NCI-H2227 (cell line): ENCODE measurements at regions not wholly inside any gene's neighbourhood (a gene's known extent, or its start where the extent isn't known, plus 50 kb on each side); places are given as distances from the start of the nearest gene placed in this dataset.

Source experiments
- DNase-seq: peaks from one replicate; lab custom pipeline; 2025; ENCODE audit not compliant: unreplicated experiment; lab: John Stamatoyannopoulos, UW

DNA sequence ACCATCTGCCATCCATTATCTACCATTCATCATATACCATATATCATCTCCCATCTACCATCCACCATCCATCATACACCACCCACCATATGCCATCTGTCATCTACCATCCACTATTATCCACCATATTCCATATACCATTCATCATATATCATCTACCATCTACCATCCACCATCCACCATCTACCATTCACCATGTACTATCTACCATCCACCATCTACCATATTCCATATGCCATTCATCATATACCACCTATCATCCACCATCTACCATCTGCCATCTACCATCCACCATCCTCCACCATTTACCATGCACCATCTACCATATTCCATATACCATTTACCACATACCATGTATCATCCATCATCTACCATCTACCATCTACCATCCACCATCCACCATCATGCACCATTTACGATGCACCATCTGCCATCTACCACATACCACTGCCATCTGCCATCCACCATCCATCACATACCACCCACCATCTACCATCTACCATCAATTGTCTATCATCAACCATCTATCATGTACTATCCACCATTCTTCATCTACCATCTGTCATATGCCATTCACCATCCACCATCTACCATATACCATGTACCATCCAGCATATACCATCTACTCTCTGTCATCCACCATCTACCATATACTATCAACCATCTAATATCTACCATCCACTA, 50.6 kb upstream of the RAB4A start:
- DNase-seq = no peak

DNA sequence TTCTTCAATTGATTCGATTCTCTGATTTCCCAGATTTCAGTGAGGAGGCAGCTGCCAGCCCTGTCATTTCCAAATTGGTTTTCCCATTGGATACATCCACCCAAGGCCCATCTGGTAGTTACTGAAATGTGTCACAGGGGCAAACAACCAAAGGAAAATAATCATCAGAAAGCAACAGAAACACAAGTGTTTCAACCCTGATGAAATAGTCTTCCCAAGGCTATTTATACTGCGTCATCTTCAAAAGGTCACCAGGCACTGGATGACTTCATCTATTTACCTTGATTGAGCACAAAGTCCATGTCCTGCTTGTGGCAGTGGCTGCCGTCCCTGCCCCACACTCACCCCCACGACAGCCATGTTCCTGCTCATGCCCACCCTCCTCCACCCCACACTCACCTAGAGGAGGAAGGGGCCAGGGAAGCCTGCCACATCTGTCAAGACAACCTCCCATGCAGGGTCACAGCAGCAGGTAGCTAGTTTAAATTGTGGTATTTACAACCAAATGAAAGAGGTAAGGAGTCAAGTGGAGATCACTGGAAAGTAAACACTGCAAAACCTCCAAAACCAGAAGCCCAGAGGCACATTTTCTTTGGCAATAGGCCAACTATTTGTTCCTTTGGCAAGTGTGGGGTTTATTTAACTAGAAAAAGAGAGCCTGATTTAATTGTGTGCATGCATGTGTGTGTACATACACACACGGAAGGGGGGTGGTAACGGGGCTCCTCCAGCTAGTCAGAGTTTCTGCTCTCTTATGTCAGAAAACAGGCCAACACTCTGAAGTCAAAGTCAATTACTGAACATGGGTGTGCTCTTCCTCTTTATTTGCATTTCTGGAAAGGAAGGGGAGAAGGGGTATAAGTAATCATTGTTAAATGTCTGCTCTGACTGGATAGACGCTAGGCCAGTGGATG, 49.5 kb upstream of the RAB4A start:
- peak; percentile 75 for DNase-seq
